ENCODE measurements at regions not wholly inside any gene's neighbourhood (a gene's known extent, or its start where the extent isn't known, plus 50 kb on each side); places are given as distances from the start of the nearest gene placed in this dataset.

- TF ChIP-seq CTCF (IDR thresholded peaks at IDR 0.05; ENCODE audit: extremely low read depth in 1 of 2, insufficient read depth in 1 of 2, low read depth in 1 of 2, low read length in 2 of 2) (no peak), POLR2A (IDR thresholded peaks at IDR 0.05; ENCODE audit: low read depth, low read length) (no peak), EZH2 (IDR thresholded peaks at IDR 0.05; ENCODE audit: borderline replicate concordance, low read depth, low read length, severe bottlenecking) (no peak), POLR2AphosphoS5 (IDR thresholded peaks at IDR 0.05; ENCODE audit: insufficient read depth, low read depth, low read length) (no peak), MYC (IDR thresholded peaks at IDR 0.05; ENCODE audit: low read depth, low read length) (no peak), JUN (IDR thresholded peaks at IDR 0.05; ENCODE audit: borderline replicate concordance, insufficient read depth, insufficient read length, low read depth) (no peak)
Measured at GRCh38 chr5:4518903-4519672, 621.0 kb upstream of the ADAMTS16 start.
